ENCODE measurements at regions not wholly inside any gene's neighbourhood (a gene's known extent, or its start where the extent isn't known, plus 50 kb on each side); places are given as distances from the start of the nearest gene placed in this dataset.

DNA sequence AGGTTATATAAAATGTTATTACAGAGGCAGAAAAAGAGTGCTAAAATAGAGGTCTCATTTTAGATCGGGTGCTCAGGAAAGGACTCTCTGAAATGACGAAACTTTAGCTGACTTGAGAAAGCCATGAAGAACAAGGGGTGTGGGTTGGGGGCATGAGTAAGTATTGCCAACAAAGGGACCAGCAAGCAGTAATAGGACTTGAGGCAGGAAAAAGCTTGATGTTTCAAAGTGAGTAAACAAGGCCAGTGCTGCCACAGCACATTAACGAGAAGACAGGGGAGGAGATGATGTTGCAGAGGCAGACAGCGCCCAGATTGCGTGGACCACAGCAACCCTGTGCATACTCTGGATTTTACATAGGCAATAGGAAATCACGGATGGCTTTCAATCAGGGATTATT lies 318.8 kb downstream of the ZEB2 start:
- peaks cover 15% of the 10 kb centered on the region for H3K4me1 Mint-ChIP-seq
- DNase-seq = no peak
- Histone ChIP-seq H2AFZ (ENCODE audit: insufficient read depth, low read depth, low read length, poor library complexity, severe bottlenecking) (no peak overlapping the region), H3K79me2 (ENCODE audit: insufficient read depth, low read length) (no peaks in the 10 kb centered on the region), H4K20me1 (ENCODE audit: insufficient read depth, low read length) (no peaks in the 10 kb centered on the region), H3K36me3 (replicated peaks in 1 of 2; ENCODE audit: control insufficient read depth in 1 of 2, insufficient read depth in 2 of 2, low read length in 2 of 2) (no peaks in the 10 kb centered on the region), H3K9me3 (replicated peaks in 1 of 2; ENCODE audit: control insufficient read depth in 1 of 2, insufficient read depth in 1 of 2, low read length in 2 of 2) (no peaks in the 10 kb centered on the region), H3K4me3 (replicated peaks in 1 of 3; ENCODE audit: low read depth in 2 of 3, low read length in 3 of 3) (no peak overlapping the region), H3K27me3 (ENCODE audit: control insufficient read depth in 2 of 2, insufficient read depth in 2 of 2, low read length in 2 of 2) (no peaks in the 10 kb centered on the region), H3K4me2 (replicated peaks; ENCODE audit: extremely low read depth, low read length, poor library complexity, severe bottlenecking) (no peak overlapping the region), H3K27ac (ENCODE audit: low read depth in 1 of 2, low read length in 2 of 2) (no peak overlapping the region), H3K4me1 (ENCODE audit: control insufficient read depth in 1 of 2, insufficient read depth in 2 of 2, low read length in 2 of 2) (peaks cover 6 to 14% of the 10 kb centered on the region in 2 donors), H3K9ac (ENCODE audit: insufficient read depth, low read length, poor library complexity, severe bottlenecking) (no peak overlapping the region)
- H3K27ac Mint-ChIP-seq = peak overlapping the region in 1 of 7 donors; percentile 0
- 98% methylated on average over 6 of the region's 6 CpGs for WGBS (ENCODE audit: insufficient coverage)
- TF ChIP-seq, protein P1, sequence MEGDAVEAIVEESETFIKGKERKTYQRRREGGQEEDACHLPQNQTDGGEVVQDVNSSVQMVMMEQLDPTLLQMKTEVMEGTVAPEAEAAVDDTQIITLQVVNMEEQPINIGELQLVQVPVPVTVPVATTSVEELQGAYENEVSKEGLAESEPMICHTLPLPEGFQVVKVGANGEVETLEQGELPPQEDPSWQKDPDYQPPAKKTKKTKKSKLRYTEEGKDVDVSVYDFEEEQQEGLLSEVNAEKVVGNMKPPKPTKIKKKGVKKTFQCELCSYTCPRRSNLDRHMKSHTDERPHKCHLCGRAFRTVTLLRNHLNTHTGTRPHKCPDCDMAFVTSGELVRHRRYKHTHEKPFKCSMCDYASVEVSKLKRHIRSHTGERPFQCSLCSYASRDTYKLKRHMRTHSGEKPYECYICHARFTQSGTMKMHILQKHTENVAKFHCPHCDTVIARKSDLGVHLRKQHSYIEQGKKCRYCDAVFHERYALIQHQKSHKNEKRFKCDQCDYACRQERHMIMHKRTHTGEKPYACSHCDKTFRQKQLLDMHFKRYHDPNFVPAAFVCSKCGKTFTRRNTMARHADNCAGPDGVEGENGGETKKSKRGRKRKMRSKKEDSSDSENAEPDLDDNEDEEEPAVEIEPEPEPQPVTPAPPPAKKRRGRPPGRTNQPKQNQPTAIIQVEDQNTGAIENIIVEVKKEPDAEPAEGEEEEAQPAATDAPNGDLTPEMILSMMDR (IDR thresholded peaks at IDR 0.05) = no peak
- peaks cover 0 to 3% of the 10 kb centered on the region in 2 donors for H3K36me3 Mint-ChIP-seq
- intact Hi-C loops (cut with micrococcal nuclease) = no loop called here
- H3K4me3 Mint-ChIP-seq = no peak overlapping the region
- H3K9me3 Mint-ChIP-seq = peaks cover 0 to 4% (median 0%) of the 10 kb centered on the region in 7 donors
- H3K27me3 Mint-ChIP-seq (ENCODE audit: low read depth in 3 of 3) = no peaks in the 10 kb centered on the region

DNA sequence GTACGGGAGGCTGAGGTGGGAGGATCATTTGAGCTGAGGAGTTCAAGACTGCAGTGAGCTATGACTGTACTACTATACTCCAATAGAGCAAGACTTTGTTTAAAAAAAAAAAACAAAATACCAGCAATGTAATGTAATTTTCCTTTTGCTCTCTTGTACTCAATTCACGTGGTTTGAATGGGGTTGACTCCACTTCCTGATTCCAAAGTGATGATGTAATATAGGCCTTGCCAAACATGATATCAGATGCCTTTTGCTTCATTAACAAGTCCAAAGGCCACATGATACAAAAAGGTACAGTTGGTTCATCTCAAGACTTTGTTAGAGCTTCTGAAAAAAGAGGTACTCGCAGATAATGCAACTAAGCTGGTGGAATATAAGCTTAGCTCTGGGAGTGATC lies 321.8 kb downstream of the ZEB2 start:
- H3K36me3 ChIP-seq (replicated peaks in 1 of 2; ENCODE audit: control insufficient read depth in 1 of 2, insufficient read depth in 2 of 2, low read length in 2 of 2) = no peaks in the 10 kb centered on the region
- no peaks in the 10 kb centered on the region for H3K9me3 ChIP-seq (replicated peaks in 1 of 2; ENCODE audit: control insufficient read depth in 1 of 2, insufficient read depth in 1 of 2, low read length in 2 of 2)
- H2AFZ ChIP-seq (ENCODE audit: insufficient read depth, low read depth, low read length, poor library complexity, severe bottlenecking) = no peak overlapping the region
- TF ChIP-seq, protein P1 (IDR thresholded peaks at IDR 0.05) = no peak
- H3K27ac Mint-ChIP-seq = peak overlapping the region; percentile 18 to 88 (median 79)
- no peak overlapping the region for H3K9ac ChIP-seq (ENCODE audit: insufficient read depth, low read length, poor library complexity, severe bottlenecking)
- H3K27me3 ChIP-seq (ENCODE audit: control insufficient read depth in 2 of 2, insufficient read depth in 2 of 2, low read length in 2 of 2) = no peaks in the 10 kb centered on the region
- DNase-seq = peak; percentile 62 to 80 (median 70)
- H3K27ac ChIP-seq (ENCODE audit: low read depth in 1 of 2, low read length in 2 of 2) = peak overlapping the region in 1 of 2 donors; percentile 17
- no peaks in the 10 kb centered on the region for H3K79me2 ChIP-seq (ENCODE audit: insufficient read depth, low read length)
- no peaks in the 10 kb centered on the region for H3K27me3 Mint-ChIP-seq (ENCODE audit: low read depth in 3 of 3)
- peak overlapping the region; percentile 5 for H3K4me2 ChIP-seq (replicated peaks; ENCODE audit: extremely low read depth, low read length, poor library complexity, severe bottlenecking)
- H3K4me3 ChIP-seq (replicated peaks in 1 of 3; ENCODE audit: low read depth in 2 of 3, low read length in 3 of 3) = no peak overlapping the region
- peaks cover 0 to 3% (median 0%) of the 10 kb centered on the region in 7 donors for H3K9me3 Mint-ChIP-seq
- no peaks in the 10 kb centered on the region for H4K20me1 ChIP-seq (ENCODE audit: insufficient read depth, low read length)
- peaks cover 0 to 3% of the 10 kb centered on the region in 2 donors for H3K36me3 Mint-ChIP-seq
- peaks cover 15% of the 10 kb centered on the region for H3K4me1 Mint-ChIP-seq
- intact Hi-C loops (cut with micrococcal nuclease) = no loop called here
- peaks cover 6 to 14% of the 10 kb centered on the region in 2 donors for H3K4me1 ChIP-seq (ENCODE audit: control insufficient read depth in 1 of 2, insufficient read depth in 2 of 2, low read length in 2 of 2)
- no peak overlapping the region for H3K4me3 Mint-ChIP-seq
- 100% methylated on average over 1 of the region's 3 CpGs for WGBS (ENCODE audit: insufficient coverage)

All from CD14-positive monocyte (primary cell).